GM21381 (cell line): ENCODE measurements at regions not wholly inside any gene's neighbourhood (a gene's known extent, or its start where the extent isn't known, plus 50 kb on each side); places are given as distances from the start of the nearest gene placed in this dataset.
A peak's percentile ranks its signal among the peaks of the same experiment; 100 is the strongest.

Source experiments
- ATAC-seq: cut with Tn5 transposase; IDR thresholded peaks from one replicate; pipeline ENCODE4 v1.9.1; 2021; ENCODE audit warnings: mild to moderate bottlenecking, moderate library complexity; ENCODE audit not compliant: unreplicated experiment

- ATAC-seq = no peak
Observed at GRCh38 chr9:4435197-4435596, 55.1 kb upstream of the SLC1A1 start.

GRCh38 chr9:4433379-4433778 is 56.9 kb upstream of the SLC1A1 start:
- no peak for ATAC-seq

- ATAC-seq = peak; percentile 59
Observed at GRCh38 chr9:4430432-4431261, 59.6 kb upstream of the SLC1A1 start.

- ATAC-seq = no peak
Observed at GRCh38 chr9:4425319-4426045, 64.8 kb upstream of the SLC1A1 start.

- no peak for ATAC-seq
Observed at GRCh38 chr9:4424891-4425290, 65.4 kb upstream of the SLC1A1 start.

- ATAC-seq = no peak
Observed at GRCh38 chr9:4424038-4424437, 66.2 kb upstream of the SLC1A1 start.

- no peak for ATAC-seq
Observed at GRCh38 chr9:4423207-4423610, 67.1 kb upstream of the SLC1A1 start.

GRCh38 chr9:4422495-4422894 is 67.8 kb upstream of the SLC1A1 start:
- ATAC-seq = peak; percentile 85

- no peak for ATAC-seq
Observed at GRCh38 chr9:4421847-4422246, 68.4 kb upstream of the SLC1A1 start.

- no peak for ATAC-seq
Observed at GRCh38 chr9:4420351-4420750, 69.9 kb upstream of the SLC1A1 start.

GRCh38 chr9:4417578-4418325 is 72.5 kb upstream of the SLC1A1 start:
- no peak for ATAC-seq

GRCh38 chr9:4416467-4416866 is 73.8 kb upstream of the SLC1A1 start:
- ATAC-seq = no peak

GRCh38 chr9:4415281-4415680 is 75.0 kb upstream of the SLC1A1 start:
- ATAC-seq = no peak

- ATAC-seq = no peak
Observed at GRCh38 chr9:4413856-4414255, 76.4 kb upstream of the SLC1A1 start.

GRCh38 chr9:4404156-4404555 is 86.1 kb upstream of the SLC1A1 start:
- no peak for ATAC-seq

GRCh38 chr9:4402501-4402900 is 87.8 kb upstream of the SLC1A1 start:
- ATAC-seq = no peak

- ATAC-seq = no peak
Observed at GRCh38 chr9:4400731-4401130, 89.5 kb upstream of the SLC1A1 start.

GRCh38 chr9:4397917-4398316 is 92.4 kb upstream of the SLC1A1 start:
- ATAC-seq = no peak

- no peak for ATAC-seq
Observed at GRCh38 chr9:4393806-4394523, 94.1 kb upstream of the GLIS3 start.

- no peak for ATAC-seq
Observed at GRCh38 chr9:4389755-4390154, 89.9 kb upstream of the GLIS3 start.

GRCh38 chr9:4389003-4389402 is 89.1 kb upstream of the GLIS3 start:
- ATAC-seq = no peak
